ENCODE measurements at regions not wholly inside any gene's neighbourhood (a gene's known extent, or its start where the extent isn't known, plus 50 kb on each side); places are given as distances from the start of the nearest gene placed in this dataset.
A peak's percentile ranks its signal among the peaks of the same experiment; 100 is the strongest.

- no peak overlapping the region for H3K4me3 ChIP-seq (ENCODE audit: low read depth, low read length)
- in situ Hi-C loops (cut with HindIII; ENCODE audit: low sequenced_read_pairs): no loop called here
- DNase-seq (ENCODE audit: low read depth, low spot score): peak; percentile 64
- TF ChIP-seq CTCF (IDR thresholded peaks at IDR 0.05; ENCODE audit: low read depth, low read length): no peak
Observed at GRCh38 chr9:22395687-22396141, 50.9 kb upstream of the DMRTA1 start.
